GM12878 (cell line): ENCODE measurements at regions not wholly inside any gene's neighbourhood (a gene's known extent, or its start where the extent isn't known, plus 50 kb on each side); places are given as distances from the start of the nearest gene placed in this dataset.
A peak's percentile ranks its signal among the peaks of the same experiment; 100 is the strongest.

Experiments
- BCLAF1 ChIP-seq: fragments of 450-650 bp; IDR thresholded peaks from 2 replicates; pipeline ENCODE4 v1.6.1; 2017; ENCODE audit warnings: antibody characterized with exemption, mild to moderate bottlenecking, moderate library complexity
- BHLHE40 ChIP-seq, 2 experiments: fragments of 450-650 bp in 1 of 2; IDR thresholded peaks; 2 replicates each; pipeline ENCODE4 v1.6.1; 2011 to 2017; ENCODE audit warnings: low read depth in 2 of 2, borderline replicate concordance in 1 of 2, improper control_type of control experiment in 1 of 2, low read length in 1 of 2, mild to moderate bottlenecking in 1 of 2
- BRCA1 ChIP-seq: IDR thresholded peaks from 2 replicates; pipeline ENCODE4 v1.6.1; 2011; ENCODE audit warnings: low read depth, low read length, improper control_type of control experiment
- CEBPB ChIP-seq, 2 experiments: fragments of 150-350 bp in 1 of 2; IDR thresholded peaks; 2 replicates each; pipeline ENCODE4 v1.6.1; 2012 to 2014; ENCODE audit warnings: low read depth in 2 of 2, low read length in 2 of 2, borderline replicate concordance in 1 of 2, inconsistent platforms in 1 of 2
- CHD1 ChIP-seq: IDR thresholded peaks from 2 replicates; pipeline ENCODE4 v1.6.1; 2012; ENCODE audit warnings: low read depth, low read length, improper control_type of control experiment
- FOXM1 ChIP-seq: IDR thresholded peaks from 2 replicates; pipeline ENCODE4 v1.6.1; 2012; ENCODE audit warnings: low read depth, mild to moderate bottlenecking, inconsistent platforms, low read length, moderate library complexity
- JUND ChIP-seq: IDR thresholded peaks from 2 replicates; pipeline ENCODE4 v1.6.1; 2012; ENCODE audit warnings: low read depth, mild to moderate bottlenecking, low read length, improper control_type of control experiment, moderate library complexity
- LARP7 ChIP-seq: fragments of 450-650 bp; IDR thresholded peaks from 2 replicates; pipeline ENCODE4 v1.6.1; 2017; ENCODE audit warnings: mild to moderate bottlenecking
- MYB ChIP-seq: fragments of 150-350 bp; IDR thresholded peaks from 2 replicates; pipeline ENCODE4 v1.6.1; 2014; ENCODE audit warnings: mild to moderate bottlenecking, low read depth, low read length, borderline replicate concordance
- MYC ChIP-seq: IDR thresholded peaks from 2 replicates; pipeline ENCODE4 v1.6.1; 2011; ENCODE audit warnings: mild to moderate bottlenecking, low read length, moderate library complexity, inconsistent platforms; ENCODE audit not compliant: insufficient read depth, insufficient replicate concordance, insufficient read length, severe bottlenecking
- NFYB ChIP-seq: IDR thresholded peaks from 2 replicates; pipeline ENCODE4 v1.6.1; 2011; ENCODE audit warnings: low read depth, mild to moderate bottlenecking, low read length, improper control_type of control experiment, moderate library complexity; ENCODE audit not compliant: insufficient read depth
- RB1 ChIP-seq: fragments of 450-650 bp; formaldehyde crosslinking; IDR thresholded peaks from 2 replicates; pipeline ENCODE4 v1.6.1; 2017; ENCODE audit warnings: mild to moderate bottlenecking, borderline replicate concordance
- REST ChIP-seq: IDR thresholded peaks from 2 replicates; pipeline ENCODE4 v1.6.1; 2012; ENCODE audit warnings: mild to moderate bottlenecking, low read depth, low read length
- RFX5 ChIP-seq: IDR thresholded peaks from 2 replicates; pipeline ENCODE4 v1.6.1; 2011; ENCODE audit warnings: low read depth, low read length, improper control_type of control experiment
- SPI1 ChIP-seq: IDR thresholded peaks from 2 replicates; pipeline ENCODE4 v1.6.1; 2011; ENCODE audit warnings: low read depth, mild to moderate bottlenecking, low read length, moderate library complexity, borderline replicate concordance; ENCODE audit not compliant: insufficient read depth
- STAT3 ChIP-seq: IDR thresholded peaks from 2 replicates; pipeline ENCODE4 v1.6.1; 2011; ENCODE audit warnings: low read depth, low read length, improper control_type of control experiment
- ZBTB40 ChIP-seq: fragments of 450-650 bp; IDR thresholded peaks from 2 replicates; pipeline ENCODE4 v1.6.1; 2016; ENCODE audit warnings: mild to moderate bottlenecking, moderate library complexity, borderline replicate concordance
- ZNF207 ChIP-seq: fragments of 450-650 bp; IDR thresholded peaks from 2 replicates; pipeline ENCODE4 v1.6.1; 2014; ENCODE audit warnings: antibody characterized with exemption, mild to moderate bottlenecking, borderline replicate concordance
- ZNF217 ChIP-seq: fragments of 450-650 bp; IDR thresholded peaks from 2 replicates; pipeline ENCODE4 v1.6.1; 2017; ENCODE audit warnings: antibody characterized with exemption, mild to moderate bottlenecking

GRCh38 chr2:65514555-65515195, 82.3 kb upstream of the SPRED2 start (continued):
- TF ChIP-seq BCLAF1, result no peak
- TF ChIP-seq NFYB, result no peak
- no peak for TF ChIP-seq RB1
- TF ChIP-seq MYC, result no peak
- TF ChIP-seq RFX5, result no peak
- TF ChIP-seq REST, result 0 out of 2 replicates have a peak, but pooled peaks have one; percentile 34
- no peak for TF ChIP-seq ZNF217
- no peak for TF ChIP-seq JUND
- no peak for TF ChIP-seq BRCA1
- no peak for TF ChIP-seq FOXM1
- TF ChIP-seq SPI1, result peak; percentile 81
- no peak for TF ChIP-seq CHD1
- no peak for TF ChIP-seq ZNF207
- no peak for TF ChIP-seq ZBTB40
- TF ChIP-seq LARP7, result no peak
- TF ChIP-seq CEBPB (IDR thresholded peaks at IDR 0.05; ENCODE audit: borderline replicate concordance in 1 of 2, low read depth in 2 of 2, low read length in 2 of 2), result no peak
- no peak for TF ChIP-seq STAT3
- TF ChIP-seq MYB, result no peak
- TF ChIP-seq BHLHE40 (IDR thresholded peaks at IDR 0.05; ENCODE audit: borderline replicate concordance in 1 of 2, low read depth in 2 of 2, low read length in 1 of 2), result no peak
